Colonic mucosa (tissue), 4 donors: ENCODE measurements at regions not wholly inside any gene's neighbourhood (a gene's known extent, or its start where the extent isn't known, plus 50 kb on each side); places are given as distances from the start of the nearest gene placed in this dataset.

Source experiments
- DNase-seq: peaks from one replicate; pipeline ENCODE4 v3.0.0-alpha.2; 2020
- H3K27ac ChIP-seq: fragments of 200-600 bp; one replicate; pipeline ENCODE4 v1.8.0; 2021
- H3K27me3 ChIP-seq: fragments of 200-600 bp; one replicate; pipeline ENCODE4 v1.8.0; 2021
- H3K36me3 ChIP-seq: fragments of 200-600 bp; one replicate; pipeline ENCODE4 v1.8.0; 2021
- H3K4me1 ChIP-seq: fragments of 200-600 bp; one replicate; pipeline ENCODE4 v1.8.0; 2021; ENCODE audit warnings: mild to moderate bottlenecking
- H3K4me3 ChIP-seq: fragments of 200-600 bp; one replicate; pipeline ENCODE4 v1.8.0; 2021
- H3K9ac ChIP-seq, 2 donors: one replicate each; pipeline ENCODE4 v1.7.0; 2013; ENCODE audit warnings: control low read depth in 2 of 2, low read depth in 2 of 2, low read length in 2 of 2
- H3K9me3 ChIP-seq: fragments of 200-600 bp; one replicate; pipeline ENCODE4 v1.8.0; 2021
- CTCF ChIP-seq: fragments of 200-600 bp; IDR thresholded peaks from one replicate; pipeline ENCODE4 v1.8.0; 2022; ENCODE audit warnings: antibody characterized with exemption, mild to moderate bottlenecking
- intact Hi-C: fragments of 100-400 bp; cut with DNase I; formaldehyde crosslinking; loops from one replicate; pipeline ENCODE4 v1.14.1; 2022
- donor health status: healthy.
- donor health status: DM: no; HTN: no; CAD: no.
- donor health status: DM: no; HTN: no; CAD: no.

- Histone ChIP-seq H3K36me3 (no peaks in the 10 kb centered on the region), H3K4me3 (no peak overlapping the region), H3K27ac (no peak overlapping the region), H3K9me3 (no peaks in the 10 kb centered on the region), H3K4me1 (no peaks in the 10 kb centered on the region), H3K9ac (no peak overlapping the region), H3K27me3 (no peaks in the 10 kb centered on the region)
- TF ChIP-seq CTCF, result no peak
- intact Hi-C loops, result no loop called here
- DNase-seq, result no peak
Observed at GRCh38 chr2:120515759-120516678, 170.1 kb downstream of the INHBB start.

GRCh38 chr2:120516679-120517314 lies 170.9 kb downstream of the INHBB start:
- DNase-seq, result no peak
- H3K9ac ChIP-seq, result no peak overlapping the region
- H3K4me1 ChIP-seq, result no peaks in the 10 kb centered on the region
- TF ChIP-seq CTCF, result no peak
- no peaks in the 10 kb centered on the region for H3K27me3 ChIP-seq
- no peak overlapping the region for H3K4me3 ChIP-seq
- no peak overlapping the region for H3K27ac ChIP-seq
- H3K9me3 ChIP-seq, result no peaks in the 10 kb centered on the region
- intact Hi-C loops, result no loop called here
- no peaks in the 10 kb centered on the region for H3K36me3 ChIP-seq

- Histone ChIP-seq H3K4me1 (no peaks in the 10 kb centered on the region), H3K9ac (no peak overlapping the region), H3K36me3 (no peaks in the 10 kb centered on the region), H3K4me3 (no peak overlapping the region), H3K27me3 (peaks cover 6% of the 10 kb centered on the region), H3K9me3 (no peaks in the 10 kb centered on the region), H3K27ac (no peak overlapping the region)
- DNase-seq, result no peak
- intact Hi-C loops, result no loop called here
- no peak for TF ChIP-seq CTCF
Observed at GRCh38 chr2:120517751-120518469, 172.0 kb downstream of the INHBB start.

GRCh38 chr2:120518819-120519218 lies 172.9 kb downstream of the INHBB start:
- H3K36me3 ChIP-seq, result no peaks in the 10 kb centered on the region
- H3K9ac ChIP-seq, result no peak overlapping the region
- H3K27ac ChIP-seq, result no peak overlapping the region
- H3K27me3 ChIP-seq, result peaks cover 6% of the 10 kb centered on the region
- intact Hi-C loops, result no loop called here
- no peak for TF ChIP-seq CTCF
- no peaks in the 10 kb centered on the region for H3K4me1 ChIP-seq
- no peak for DNase-seq
- no peaks in the 10 kb centered on the region for H3K9me3 ChIP-seq
- no peak overlapping the region for H3K4me3 ChIP-seq

- Histone ChIP-seq H3K27ac (no peak overlapping the region), H3K9me3 (no peaks in the 10 kb centered on the region), H3K4me1 (no peaks in the 10 kb centered on the region), H3K27me3 (peaks cover 6% of the 10 kb centered on the region), H3K9ac (no peak overlapping the region), H3K4me3 (no peak overlapping the region), H3K36me3 (no peaks in the 10 kb centered on the region)
- DNase-seq, result no peak
- intact Hi-C loops, result no loop called here
- no peak for TF ChIP-seq CTCF
Observed at GRCh38 chr2:120519469-120519868, 173.5 kb downstream of the INHBB start.
